Mucosa of descending colon (tissue), 3 donors: ENCODE measurements at regions not wholly inside any gene's neighbourhood (a gene's known extent, or its start where the extent isn't known, plus 50 kb on each side); places are given as distances from the start of the nearest gene placed in this dataset.
"Not testable (repeated sequence)": the region's sequence is repeated elsewhere in the genome, so short reads cannot be mapped to it uniquely, and the experiment has no call there.

Experiments used
- ATAC-seq: fragments of 200-7000 bp; cut with Tn5 transposase; one replicate; pipeline ENCODE4 v1.9.1; 2020; ENCODE audit warnings: mild to moderate bottlenecking, moderate library complexity
- DNase-seq, 3 donors: peaks; one replicate each; pipeline ENCODE4 v3.0.0-alpha.2; 2020
- H3K36me3 ChIP-seq: fragments of 200-600 bp; one replicate; pipeline ENCODE4 v1.8.0; 2021; ENCODE audit warnings: low read depth, mild to moderate bottlenecking
- H3K4me1 ChIP-seq: fragments of 200-600 bp; one replicate; pipeline ENCODE4 v1.8.0; 2021; ENCODE audit warnings: low read depth, mild to moderate bottlenecking
- H3K4me3 ChIP-seq: fragments of 200-600 bp; one replicate; pipeline ENCODE4 v1.8.0; 2021; ENCODE audit warnings: mild to moderate bottlenecking
- H3K9me3 ChIP-seq: fragments of 200-600 bp; one replicate; pipeline ENCODE4 v1.8.0; 2021; ENCODE audit warnings: mild to moderate bottlenecking
- CTCF ChIP-seq: fragments of 200-600 bp; IDR thresholded peaks from one replicate; pipeline ENCODE4 v1.8.0; 2022; ENCODE audit warnings: antibody characterized with exemption, mild to moderate bottlenecking
- intact Hi-C, 2 donors: fragments of 100-400 bp; cut with DNase I in 1 of 2; cut with micrococcal nuclease in 1 of 2; formaldehyde crosslinking; loops; one replicate each; pipeline versions ENCODE4 v1.11.0 to v1.11.1; 2022; cut with DNase I, micrococcal nuclease
- donor health status: DM: no; HTN: no; CAD: no; lungs with moderate emphysema.
- donor health status: DM: no; HTN: no; CAD: no.
- donor health status: DM: no; HTN: yes; CAD: no.

- no peak for DNase-seq
- intact Hi-C loops, result no loop called here
- H3K4me1 ChIP-seq, result no peaks in the 10 kb centered on the region
Observed at GRCh38 chr11:26878959-26879581, 114.8 kb upstream of the FIBIN start.

GRCh38 chr11:26882363-26882880 is 111.5 kb upstream of the FIBIN start:
- H3K4me1 ChIP-seq, H3K4me3 ChIP-seq, intact Hi-C loops, H3K36me3 ChIP-seq, DNase-seq, ATAC-seq, H3K9me3 ChIP-seq: not testable (repeated sequence)

More at GRCh38 chr11:26878959-26879581, 114.8 kb upstream of the FIBIN start:
- no peak overlapping the region for H3K4me3 ChIP-seq
- H3K9me3 ChIP-seq, result no peaks in the 10 kb centered on the region
- TF ChIP-seq CTCF, result no peak
- no peak for ATAC-seq
- H3K36me3 ChIP-seq, result no peaks in the 10 kb centered on the region

DNA sequence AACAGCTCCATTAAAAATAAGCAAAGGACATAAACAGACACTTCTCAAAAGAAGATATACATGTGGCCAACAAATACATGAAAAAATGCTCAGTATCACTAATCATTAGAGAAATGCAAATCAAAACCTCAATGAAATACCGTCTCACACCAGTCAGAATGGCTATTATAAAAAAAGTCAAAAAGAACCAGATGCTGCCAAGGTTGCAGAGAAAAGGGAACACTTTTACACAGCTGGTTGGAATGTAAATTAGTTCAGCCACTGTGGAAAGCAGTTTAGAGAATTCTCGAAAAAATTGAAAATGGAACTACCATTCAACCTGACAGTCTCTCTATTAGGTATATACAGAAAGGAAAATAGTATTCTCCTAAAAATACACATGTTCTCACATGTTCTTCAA is 102.4 kb upstream of the FIBIN start:
- Histone ChIP-seq H3K36me3 (no peaks in the 10 kb centered on the region), H3K9me3 (no peaks in the 10 kb centered on the region), H3K4me1 (no peaks in the 10 kb centered on the region), H3K4me3 (no peak overlapping the region)
- intact Hi-C loops, result no loop called here
- TF ChIP-seq CTCF, result no peak
- DNase-seq, result no peak
- no peak for ATAC-seq

GRCh38 chr11:26896719-26897118 is 97.2 kb upstream of the FIBIN start:
- no peak overlapping the region for H3K4me3 ChIP-seq
- no peak for ATAC-seq

GRCh38 chr11:26898799-26899198 is 95.1 kb upstream of the FIBIN start:
- TF ChIP-seq CTCF, result no peak
- intact Hi-C loops, result no loop called here
- H3K4me3 ChIP-seq, result no peak overlapping the region
- H3K36me3 ChIP-seq, result no peaks in the 10 kb centered on the region
- H3K4me1 ChIP-seq, result no peaks in the 10 kb centered on the region
- no peak for ATAC-seq
- DNase-seq, result no peak
- H3K9me3 ChIP-seq, result no peaks in the 10 kb centered on the region

More at GRCh38 chr11:26896719-26897118, 97.2 kb upstream of the FIBIN start:
- no peaks in the 10 kb centered on the region for H3K36me3 ChIP-seq
- intact Hi-C loops, result no loop called here
- DNase-seq, result no peak
- no peaks in the 10 kb centered on the region for H3K4me1 ChIP-seq
- no peaks in the 10 kb centered on the region for H3K9me3 ChIP-seq
- no peak for TF ChIP-seq CTCF

GRCh38 chr11:26901162-26901561 is 92.8 kb upstream of the FIBIN start:
- DNase-seq, result no peak
- no peaks in the 10 kb centered on the region for H3K9me3 ChIP-seq
- no peaks in the 10 kb centered on the region for H3K4me1 ChIP-seq
- no peak for ATAC-seq
- TF ChIP-seq CTCF, result no peak
- H3K36me3 ChIP-seq, result no peaks in the 10 kb centered on the region
- intact Hi-C loops, result no loop called here
- no peak overlapping the region for H3K4me3 ChIP-seq
